ENCODE measurements at regions not wholly inside any gene's neighbourhood (a gene's known extent, or its start where the extent isn't known, plus 50 kb on each side); places are given as distances from the start of the nearest gene placed in this dataset.

- H3K27ac ChIP-seq, result no peak overlapping the region
- no peak for TF ChIP-seq CTCF (conservative IDR thresholded peaks at IDR 0.05)
- TF ChIP-seq ZFX (IDR thresholded peaks at IDR 0.05), result no peak
Measured at GRCh38 chr15:93671387-93671943, 559.9 kb upstream of the MCTP2 start.

GRCh38 chr15:93670931-93671330 lies 560.4 kb upstream of the MCTP2 start:
- no peak for TF ChIP-seq ZFX (IDR thresholded peaks at IDR 0.05)
- no peak for TF ChIP-seq CTCF (conservative IDR thresholded peaks at IDR 0.05)
- no peak overlapping the region for H3K27ac ChIP-seq

GRCh38 chr15:93664213-93664956 lies 567.0 kb upstream of the MCTP2 start:
- TF ChIP-seq ZFX (IDR thresholded peaks at IDR 0.05) (no peak), CTCF (conservative IDR thresholded peaks at IDR 0.05) (no peak)
- no peak overlapping the region for H3K27ac ChIP-seq

- no peak for TF ChIP-seq CTCF (conservative IDR thresholded peaks at IDR 0.05)
- no peak for TF ChIP-seq ZFX (IDR thresholded peaks at IDR 0.05)
- no peak overlapping the region for H3K27ac ChIP-seq
Measured at GRCh38 chr15:93662162-93662885, 569.0 kb upstream of the MCTP2 start.

- TF ChIP-seq CTCF (conservative IDR thresholded peaks at IDR 0.05), result no peak
- TF ChIP-seq ZFX (IDR thresholded peaks at IDR 0.05), result no peak
- no peak overlapping the region for H3K27ac ChIP-seq
Measured at GRCh38 chr15:93658026-93658816, 569.2 kb upstream of the RGMA start.

GRCh38 chr15:93656041-93656440 lies 567.0 kb upstream of the RGMA start:
- TF ChIP-seq ZFX (IDR thresholded peaks at IDR 0.05) (no peak), CTCF (conservative IDR thresholded peaks at IDR 0.05) (no peak)
- H3K27ac ChIP-seq, result no peak overlapping the region

All from C4-2B (cell line).